ENCODE measurements at regions not wholly inside any gene's neighbourhood (a gene's known extent, or its start where the extent isn't known, plus 50 kb on each side); places are given as distances from the start of the nearest gene placed in this dataset.

- TF ChIP-seq CTCF (conservative IDR thresholded peaks at IDR 0.05; ENCODE audit: low read depth, low read length) (no peak), USF2 (IDR thresholded peaks at IDR 0.05; ENCODE audit: low read depth, low read length) (no peak), FOS (IDR thresholded peaks at IDR 0.05; ENCODE audit: low read depth, low read length) (no peak), POLR2A (IDR thresholded peaks at IDR 0.05; ENCODE audit: low read depth, low read length) (no peak), SMC3 (IDR thresholded peaks at IDR 0.05; ENCODE audit: low read depth, low read length) (no peak), RCOR1 (IDR thresholded peaks at IDR 0.05; ENCODE audit: insufficient replicate concordance, low read length) (no peak), RFX5 (IDR thresholded peaks at IDR 0.05; ENCODE audit: low read depth, low read length) (no peak)
Measured at GRCh38 chr13:97901716-97902115, 51.8 kb upstream of the IPO5 start.
